SHP77 (cell line): ENCODE measurements at regions not wholly inside any gene's neighbourhood (a gene's known extent, or its start where the extent isn't known, plus 50 kb on each side); places are given as distances from the start of the nearest gene placed in this dataset.

Experiments used
- DNase-seq, 2 experiments: peaks; one replicate each; lab custom pipeline; 2025; lab: John Stamatoyannopoulos, UW

DNA sequence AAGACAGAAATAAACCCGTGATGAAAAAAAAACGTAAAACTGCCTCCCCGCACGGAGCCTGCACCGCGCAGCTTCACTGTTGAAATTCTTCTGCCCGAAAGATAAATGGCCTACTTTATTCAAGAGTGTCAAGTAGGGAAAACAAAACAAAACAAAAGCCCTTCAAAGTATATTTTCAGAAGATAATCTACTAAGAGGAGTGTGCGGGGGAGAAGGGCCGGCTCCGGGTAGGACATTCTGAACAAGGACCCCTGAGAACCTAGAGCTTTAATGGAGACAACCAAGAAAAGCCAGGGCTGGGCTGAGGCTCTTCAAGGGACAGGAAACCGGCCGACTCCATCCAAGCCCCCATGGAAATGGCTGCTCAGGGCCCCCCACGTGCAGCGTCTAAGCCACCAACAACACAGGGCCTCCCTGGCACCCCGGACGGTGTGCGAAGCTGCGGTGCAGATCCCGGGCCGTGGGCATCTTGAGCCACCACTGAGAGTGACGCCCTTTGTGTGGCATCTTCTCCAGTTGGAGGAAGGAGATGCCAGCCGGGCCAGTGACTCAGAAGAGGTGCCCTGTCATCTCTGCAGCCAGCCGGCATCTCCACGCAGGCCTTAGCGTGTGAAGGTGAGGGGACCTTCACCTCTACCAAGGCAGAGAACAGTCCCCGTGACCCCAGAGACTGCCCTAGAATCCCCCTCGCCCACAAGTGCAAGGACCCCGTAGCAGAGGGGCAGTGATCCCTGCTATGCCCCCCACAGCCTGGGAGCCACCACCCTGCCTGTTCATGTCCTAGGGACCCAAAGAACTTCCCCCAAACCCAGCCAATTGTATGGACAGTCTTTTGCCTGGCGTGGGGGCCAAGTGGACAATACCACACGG lies 250.8 kb downstream of the C16orf95 start:
- no peak for DNase-seq

DNA sequence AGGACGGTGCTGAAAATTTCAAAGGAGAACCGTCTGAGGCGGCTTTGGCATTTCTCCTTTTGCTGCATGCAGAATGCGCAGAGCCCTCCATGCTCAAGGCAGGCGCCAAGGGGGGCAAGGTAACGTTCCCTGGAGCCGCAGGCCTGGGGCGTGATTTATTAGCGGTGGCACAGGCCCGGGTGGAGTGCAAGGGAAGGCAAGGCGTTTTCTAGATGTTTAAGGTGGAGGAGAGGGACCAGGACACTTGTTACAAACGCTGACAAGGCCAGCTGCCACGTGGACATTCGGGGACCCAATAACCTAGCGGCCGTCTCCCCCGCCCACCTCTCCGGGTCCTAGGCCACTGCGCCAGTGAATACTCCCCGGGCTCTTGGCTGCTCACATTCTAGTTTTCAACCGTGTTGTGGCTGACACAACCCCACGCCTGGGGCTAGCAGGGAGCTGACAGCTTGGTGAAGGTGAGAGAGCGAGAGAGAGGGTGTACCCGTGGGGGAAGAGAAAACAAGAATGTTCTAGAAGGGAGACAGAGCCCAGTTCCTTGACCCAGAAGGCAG lies 250.1 kb downstream of the C16orf95 start:
- DNase-seq, result no peak

GRCh38 chr16:87067836-87068761 lies 249.1 kb downstream of the C16orf95 start:
- no peak for DNase-seq

GRCh38 chr16:87068762-87069150 lies 248.4 kb downstream of the C16orf95 start:
- DNase-seq, result no peak

DNA sequence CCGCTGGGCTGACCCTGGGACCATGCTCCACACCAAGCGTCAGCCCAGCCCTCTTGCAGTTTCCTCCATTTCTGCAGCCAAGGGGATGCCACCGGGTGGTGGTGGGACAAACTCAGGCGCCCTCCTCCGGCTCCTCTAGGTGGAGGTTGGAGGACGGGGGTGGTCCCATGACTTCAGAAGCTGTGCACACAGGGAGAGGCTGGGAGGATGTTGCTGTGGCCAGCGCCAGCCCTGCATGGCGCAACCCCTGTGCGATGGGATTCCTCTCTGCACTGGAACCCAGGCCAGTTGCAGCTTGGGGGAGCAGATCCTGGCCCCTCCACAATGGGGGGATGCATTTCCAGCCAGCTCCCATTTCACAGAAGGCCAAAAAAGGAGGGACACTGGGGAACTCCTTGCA lies 246.5 kb downstream of the C16orf95 start:
- DNase-seq, result no peak

DNA sequence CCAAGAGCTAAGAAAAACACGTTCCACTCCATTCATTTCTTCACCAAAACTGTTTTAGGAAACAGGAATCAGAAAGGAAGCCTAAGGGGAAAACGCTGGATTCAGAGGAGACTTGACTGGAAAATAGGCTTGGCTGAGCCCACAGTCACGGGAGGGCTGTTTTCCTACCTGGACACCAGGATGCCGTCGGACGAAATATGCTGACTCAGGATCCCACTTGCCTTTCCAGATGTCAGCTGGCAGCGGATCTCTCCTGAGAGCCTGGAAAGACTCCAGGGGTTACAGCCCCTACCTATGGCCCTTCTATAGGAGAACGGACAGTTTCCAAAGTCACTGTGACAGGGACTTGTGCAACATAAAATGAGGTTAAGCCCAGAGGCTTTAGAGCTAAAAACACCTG lies 245.1 kb downstream of the C16orf95 start:
- DNase-seq, result no peak

DNA sequence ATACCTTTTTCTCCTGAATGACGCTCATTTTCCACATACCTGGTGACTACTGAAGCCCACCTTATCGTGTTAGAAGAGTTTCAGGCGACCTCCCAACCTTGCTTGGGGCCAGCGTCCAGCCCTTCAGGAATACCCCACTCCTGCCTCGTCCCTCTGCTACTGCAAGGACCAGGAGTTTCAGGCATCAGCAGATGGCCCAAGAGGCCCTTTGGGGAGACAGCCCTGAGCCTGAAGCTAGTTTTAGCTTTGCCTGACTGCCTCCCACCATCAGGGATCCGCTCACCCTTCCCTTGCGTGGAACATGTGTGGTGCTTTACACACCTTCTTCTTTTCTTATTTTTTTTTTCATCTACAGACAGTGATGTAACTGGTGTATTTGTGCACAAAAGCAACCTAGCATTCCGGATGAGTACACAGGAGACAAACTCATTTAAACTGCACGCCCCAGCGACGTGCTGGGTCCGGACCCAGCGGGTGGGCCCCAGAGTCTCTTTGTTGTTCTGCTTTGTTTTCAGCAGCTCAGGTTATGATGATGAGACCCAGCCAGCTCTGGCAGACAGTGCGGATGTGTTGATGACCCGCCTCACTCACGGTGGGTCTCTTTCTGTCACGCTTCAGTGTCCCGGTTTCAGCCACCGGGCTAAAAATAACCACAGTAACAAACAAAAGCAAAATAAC lies 242.4 kb downstream of the C16orf95 start:
- DNase-seq, result no peak

DNA sequence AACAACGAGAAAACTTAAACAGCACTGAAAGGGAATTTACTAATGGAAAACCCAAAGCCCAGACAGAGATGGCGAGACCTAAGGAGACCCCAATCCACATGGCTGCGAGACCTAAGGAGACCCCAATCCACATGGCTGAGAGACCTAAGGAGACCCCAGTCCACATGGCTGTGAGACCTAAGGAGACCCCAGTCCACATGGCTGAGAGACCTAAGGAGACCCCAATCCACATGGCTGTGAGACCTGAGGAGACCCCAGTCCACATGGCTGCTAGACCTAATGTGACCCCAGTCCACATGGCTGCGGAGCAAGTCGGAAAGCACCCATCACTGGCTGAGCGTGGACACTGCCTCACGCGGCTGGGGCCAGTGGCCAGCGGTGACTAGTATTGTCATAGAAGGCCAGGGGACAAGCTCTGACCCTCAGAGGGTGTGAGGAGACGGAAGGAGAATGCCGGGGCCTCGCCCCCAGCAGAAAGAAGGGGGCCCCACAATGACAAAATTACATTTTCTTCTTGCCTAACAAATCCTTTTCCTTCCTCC lies 241.8 kb downstream of the C16orf95 start:
- no peak for DNase-seq

- DNase-seq, result no peak
These were observed 240.8 kb downstream of the C16orf95 start for GRCh38 chr16:87076331-87076949.

DNA sequence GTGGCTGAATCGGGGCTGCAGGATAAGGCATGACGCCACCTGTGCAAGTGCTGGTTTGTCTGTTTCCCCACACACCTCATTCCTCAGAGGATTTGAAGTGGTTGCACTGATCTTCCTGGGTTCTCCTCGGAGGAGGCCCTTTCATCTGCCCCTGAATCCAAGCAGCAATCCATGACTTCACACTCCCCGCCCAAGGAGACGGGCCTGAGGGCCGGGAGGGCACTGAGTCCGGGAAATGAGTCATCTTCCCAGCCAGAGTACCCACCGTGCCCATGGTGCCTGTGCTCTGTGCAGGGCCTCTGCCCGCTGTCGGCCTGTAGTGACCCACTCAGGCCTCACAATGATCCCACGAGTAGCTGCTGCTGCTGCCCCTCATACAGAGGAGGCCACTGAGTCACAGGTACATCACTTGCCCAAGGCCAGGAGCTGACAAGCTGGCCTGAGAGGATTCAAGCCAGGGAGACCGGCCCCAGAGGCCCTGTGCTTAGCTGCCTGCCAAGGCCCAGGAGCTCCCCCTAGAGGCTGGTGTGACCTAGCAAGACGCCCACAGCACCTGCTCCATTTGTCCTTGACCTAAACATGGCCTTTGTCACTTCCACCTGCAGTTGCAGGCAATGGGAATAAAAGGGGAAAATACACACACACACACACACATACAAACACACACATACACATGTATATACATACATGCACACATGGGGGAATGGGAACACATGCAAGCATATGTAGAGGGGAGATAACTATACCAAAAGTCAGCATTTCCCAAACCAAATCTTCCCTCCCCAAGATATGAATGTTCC lies 240.0 kb downstream of the C16orf95 start:
- DNase-seq, result peak; percentile 45 to 72

- DNase-seq, result no peak
These were observed 239.5 kb downstream of the C16orf95 start for GRCh38 chr16:87077750-87078127.

DNA sequence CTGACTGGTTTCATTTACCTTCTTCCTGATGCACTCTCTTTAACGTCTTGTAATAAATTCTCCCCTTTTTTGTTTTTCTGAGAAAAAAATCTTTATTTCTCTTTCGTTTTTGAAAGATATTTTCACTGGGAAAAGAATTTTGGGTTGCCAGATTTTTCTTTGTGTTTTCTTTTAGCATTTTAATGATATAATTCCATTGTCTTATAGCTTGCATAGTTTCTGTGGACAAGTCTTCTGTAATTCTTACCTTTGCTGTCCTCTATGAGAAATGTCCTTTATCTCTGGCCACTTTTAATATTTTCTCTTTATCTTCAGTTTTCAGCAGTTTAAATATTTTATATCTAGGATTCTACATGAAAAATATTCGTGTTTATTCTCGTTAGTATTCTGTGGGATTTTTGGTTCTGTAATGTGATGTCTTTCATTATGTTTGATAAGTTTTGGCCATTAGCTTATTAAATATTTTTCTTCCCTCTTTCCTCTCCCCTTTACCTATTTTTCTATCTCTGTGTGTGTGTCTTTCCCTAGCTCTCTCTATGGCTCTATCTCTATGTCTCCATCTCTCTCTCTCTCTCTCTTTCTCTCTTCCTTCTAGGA lies 236.5 kb downstream of the C16orf95 start:
- DNase-seq, result no peak

DNA sequence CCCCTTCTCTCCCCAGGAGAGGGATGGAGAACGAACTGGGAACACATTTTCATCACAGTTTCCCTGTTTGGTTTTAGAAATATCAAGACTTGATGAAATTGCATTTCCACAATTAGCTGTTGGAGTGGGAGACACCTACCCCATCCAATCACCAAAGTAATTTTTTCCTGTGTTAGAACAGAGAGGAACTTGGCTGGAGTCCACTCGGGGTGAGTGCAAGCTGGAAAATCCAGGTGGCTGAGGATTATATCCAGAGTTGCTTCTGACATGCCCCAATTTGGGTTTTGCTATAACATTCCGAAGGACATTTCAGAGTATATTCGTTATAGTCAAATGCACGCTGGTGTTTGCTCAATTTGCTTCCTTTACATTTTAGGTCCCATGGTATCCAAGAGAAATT lies 231.8 kb downstream of the C16orf95 start:
- no peak for DNase-seq

- no peak for DNase-seq
These were observed 231.0 kb downstream of the C16orf95 start for GRCh38 chr16:87086156-87086555.

- no peak for DNase-seq
These were observed 230.6 kb downstream of the C16orf95 start for GRCh38 chr16:87086575-87086974.

GRCh38 chr16:87092958-87093357 lies 224.2 kb downstream of the C16orf95 start:
- DNase-seq, result no peak

DNA sequence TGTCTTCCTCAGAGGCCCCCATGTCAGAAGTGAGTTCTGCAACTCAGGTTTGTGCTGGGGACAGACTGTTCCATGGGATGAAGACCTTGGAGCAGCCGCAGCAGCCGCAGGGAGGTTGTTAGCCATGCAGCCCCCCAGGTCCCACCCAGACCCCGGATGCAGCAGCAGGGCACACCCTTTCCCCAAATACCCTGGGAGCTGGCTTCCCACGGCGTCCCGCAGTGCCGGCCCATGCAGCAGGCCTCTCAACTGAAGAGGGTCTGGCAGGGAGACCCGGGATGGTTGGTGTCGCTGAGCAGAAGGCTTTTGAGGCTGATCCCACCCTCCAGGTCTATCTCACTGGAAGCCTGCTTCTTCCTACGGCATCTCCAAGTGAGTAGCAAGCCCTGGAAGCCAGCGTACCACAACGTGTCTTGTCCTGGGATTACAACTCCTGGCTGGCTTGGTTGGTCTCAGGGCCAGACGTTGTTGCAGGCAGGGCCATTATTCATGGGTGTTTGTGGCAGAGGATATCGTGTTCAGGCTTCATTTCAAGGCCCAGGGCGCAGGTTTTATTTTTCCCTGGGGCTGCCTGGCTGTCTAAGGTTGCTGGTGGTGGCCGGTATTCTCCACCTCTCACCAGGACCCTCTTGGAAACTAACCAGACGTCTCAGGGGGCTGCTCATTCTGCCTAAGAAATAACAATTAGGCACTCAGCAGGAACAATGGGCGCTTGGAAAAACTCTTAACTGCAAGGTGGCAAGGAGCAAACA lies 223.2 kb downstream of the C16orf95 start:
- no peak for DNase-seq

DNA sequence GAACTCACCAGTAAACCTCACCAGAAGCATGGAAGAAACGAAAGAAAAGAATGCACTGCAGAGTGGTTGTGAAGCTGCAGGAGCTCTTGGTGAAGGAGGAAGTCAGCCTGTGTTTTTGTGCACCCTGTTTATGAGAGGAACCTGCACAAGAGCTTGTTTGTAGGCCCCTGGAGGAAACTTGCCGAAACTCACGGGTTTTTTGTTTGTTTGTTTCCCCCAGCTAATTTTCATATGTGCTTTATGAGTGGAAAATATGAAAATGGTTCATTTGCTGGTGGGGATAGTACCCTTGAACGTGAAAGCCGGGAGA lies 222.7 kb downstream of the C16orf95 start:
- no peak for DNase-seq

- no peak for DNase-seq
These were observed 221.9 kb downstream of the C16orf95 start for GRCh38 chr16:87095271-87095670.
